OCI-LY3 (cell line): ENCODE measurements at regions not wholly inside any gene's neighbourhood (a gene's known extent, or its start where the extent isn't known, plus 50 kb on each side); places are given as distances from the start of the nearest gene placed in this dataset.

Experiments used
- H2AFZ ChIP-seq: fragments of 200-600, 300-600 bp; shearing (Covaris generic); 2 replicates; pipeline ENCODE4 v1.6.0; 2014; ENCODE audit warnings: antibody characterized with exemption, low read depth, low read length
- H3K27ac ChIP-seq: fragments of 200-600, 300-600 bp; sonication (generic); 2 replicates; pipeline ENCODE4 v1.5.1; 2014; ENCODE audit warnings: mild to moderate bottlenecking, low read length, moderate library complexity, mixed read lengths
- H3K27me3 ChIP-seq: fragments of 200-600, 300-600 bp; sonication (generic); 2 replicates; pipeline ENCODE4 v1.6.1; 2014; ENCODE audit warnings: low read depth, low read length, mixed read lengths
- H3K36me3 ChIP-seq: fragments of 200-600, 300-600 bp; sonication (generic); replicated peaks from 2 replicates; pipeline ENCODE3; 2014; ENCODE audit warnings: low read depth, low read length, mixed read lengths
- H3K4me1 ChIP-seq: fragments of 300-600, 200-600 bp; sonication (generic); 2 replicates; pipeline ENCODE4 v1.6.1; 2014; ENCODE audit warnings: low read length, mixed read lengths
- H3K4me2 ChIP-seq: fragments of 200-600, 300-600 bp; sonication (generic); 2 replicates; pipeline ENCODE4 v1.6.1; 2014; ENCODE audit warnings: low read length, mixed read lengths
- H3K4me3 ChIP-seq: fragments of 300-600, 200-600 bp; sonication (generic); 2 replicates; pipeline ENCODE4 v1.5.1; 2014; ENCODE audit warnings: antibody characterized with exemption, mild to moderate bottlenecking, low read length, moderate library complexity
- H3K79me2 ChIP-seq: fragments of 300-600, 200-600 bp; shearing (Covaris generic); 2 replicates; pipeline ENCODE4 v1.6.1; 2014; ENCODE audit warnings: mild to moderate bottlenecking, low read length, mixed read lengths
- H3K9ac ChIP-seq: fragments of 300-600, 200-600 bp; shearing (Covaris generic); 2 replicates; pipeline ENCODE4 v1.6.0; 2014; ENCODE audit warnings: mild to moderate bottlenecking, low read length, moderate library complexity
- H3K9me3 ChIP-seq: fragments of 200-600, 300-600 bp; shearing (Covaris generic); 2 replicates; pipeline ENCODE4 v1.6.1; 2014; ENCODE audit warnings: low read length, mixed read lengths; ENCODE audit not compliant: insufficient read depth
- H4K20me1 ChIP-seq: fragments of 200-600, 300-600 bp; sonication (generic); 2 replicates; pipeline ENCODE4 v1.6.1; 2016; ENCODE audit warnings: low read length, mixed read lengths; ENCODE audit not compliant: insufficient read depth
- EZH2phosphoT487 ChIP-seq: fragments of 200-600 bp; shearing (Covaris generic); IDR thresholded peaks from 2 replicates; pipeline ENCODE4 v1.6.1; 2018; ENCODE audit warnings: antibody characterized with exemption, mixed run types, low read depth
- TF ChIP-seq, protein P1 (sequence below): fragments of 200-600, 300-600 bp; sonication (generic); IDR thresholded peaks from 2 replicates; pipeline ENCODE4 v1.5.1; 2014; ENCODE audit warnings: antibody characterized with exemption, low read length, low read depth

DNA sequence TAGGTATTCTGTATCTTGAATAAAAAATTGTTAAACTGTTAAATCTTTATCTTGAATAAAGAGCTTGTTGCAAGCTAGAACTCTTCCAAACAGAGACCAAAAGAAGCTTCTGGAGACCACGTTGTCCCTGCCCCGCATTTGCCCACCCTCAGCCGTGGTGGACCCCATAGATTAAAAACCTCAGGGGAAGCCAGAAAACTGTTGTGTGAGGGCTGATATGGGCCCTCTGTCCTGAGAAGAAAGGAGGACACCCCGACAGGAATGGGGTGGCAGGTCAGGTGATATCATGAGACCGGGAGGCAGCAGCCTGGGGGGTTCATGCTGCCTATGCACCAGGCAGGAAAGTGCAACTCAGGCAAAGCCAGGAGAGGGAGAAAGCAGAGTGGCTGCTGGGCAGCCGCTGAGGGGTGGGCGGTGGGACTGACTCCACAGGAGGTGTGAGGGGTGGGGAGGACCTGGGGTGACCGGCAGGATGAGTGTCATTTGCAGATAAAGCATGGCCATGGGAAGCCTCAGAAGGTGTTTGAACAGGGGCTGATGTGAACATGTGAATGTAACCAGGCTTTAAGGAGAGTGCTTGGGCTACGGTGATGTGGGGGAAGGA lies 147.8 kb downstream of the IRF8 start:
- H3K36me3 ChIP-seq, result no peaks in the 10 kb centered on the region
- H3K27me3 ChIP-seq, result peaks cover 36% of the 10 kb centered on the region
- H3K79me2 ChIP-seq, result no peaks in the 10 kb centered on the region
- H3K4me2 ChIP-seq, result no peak overlapping the region
- no peaks in the 10 kb centered on the region for H3K9me3 ChIP-seq
- no peaks in the 10 kb centered on the region for H3K4me1 ChIP-seq
- H4K20me1 ChIP-seq, result no peaks in the 10 kb centered on the region
- H3K27ac ChIP-seq, result no peak overlapping the region
- no peak overlapping the region for H2AFZ ChIP-seq
- no peak for TF ChIP-seq EZH2phosphoT487
- TF ChIP-seq, protein P1, sequence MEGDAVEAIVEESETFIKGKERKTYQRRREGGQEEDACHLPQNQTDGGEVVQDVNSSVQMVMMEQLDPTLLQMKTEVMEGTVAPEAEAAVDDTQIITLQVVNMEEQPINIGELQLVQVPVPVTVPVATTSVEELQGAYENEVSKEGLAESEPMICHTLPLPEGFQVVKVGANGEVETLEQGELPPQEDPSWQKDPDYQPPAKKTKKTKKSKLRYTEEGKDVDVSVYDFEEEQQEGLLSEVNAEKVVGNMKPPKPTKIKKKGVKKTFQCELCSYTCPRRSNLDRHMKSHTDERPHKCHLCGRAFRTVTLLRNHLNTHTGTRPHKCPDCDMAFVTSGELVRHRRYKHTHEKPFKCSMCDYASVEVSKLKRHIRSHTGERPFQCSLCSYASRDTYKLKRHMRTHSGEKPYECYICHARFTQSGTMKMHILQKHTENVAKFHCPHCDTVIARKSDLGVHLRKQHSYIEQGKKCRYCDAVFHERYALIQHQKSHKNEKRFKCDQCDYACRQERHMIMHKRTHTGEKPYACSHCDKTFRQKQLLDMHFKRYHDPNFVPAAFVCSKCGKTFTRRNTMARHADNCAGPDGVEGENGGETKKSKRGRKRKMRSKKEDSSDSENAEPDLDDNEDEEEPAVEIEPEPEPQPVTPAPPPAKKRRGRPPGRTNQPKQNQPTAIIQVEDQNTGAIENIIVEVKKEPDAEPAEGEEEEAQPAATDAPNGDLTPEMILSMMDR, result no peak
- H3K9ac ChIP-seq, result no peak overlapping the region
- no peak overlapping the region for H3K4me3 ChIP-seq

DNA sequence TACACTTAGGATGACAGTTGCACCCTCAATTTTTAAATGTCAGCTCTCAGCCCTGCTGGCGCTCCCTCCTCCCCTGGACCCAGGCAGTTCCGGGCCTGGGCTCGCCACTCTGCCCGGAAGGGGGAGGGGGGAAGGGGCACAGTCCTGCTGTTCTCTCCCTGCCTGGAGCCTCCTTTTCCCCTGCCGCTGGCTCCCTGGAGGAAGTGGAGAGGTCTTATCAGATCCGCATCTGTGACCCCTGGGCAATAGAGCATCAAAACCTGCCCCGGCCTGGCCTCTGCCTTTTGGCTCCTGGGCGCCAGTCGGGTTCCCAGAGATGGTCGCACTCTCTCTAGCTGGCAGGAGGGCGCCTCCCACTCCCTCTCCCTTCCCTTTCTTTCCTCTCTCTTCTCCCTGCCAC lies 149.3 kb downstream of the IRF8 start:
- Histone ChIP-seq H3K9ac (no peak overlapping the region), H3K27me3 (peaks cover 24% of the 10 kb centered on the region), H3K9me3 (no peaks in the 10 kb centered on the region)

DNA sequence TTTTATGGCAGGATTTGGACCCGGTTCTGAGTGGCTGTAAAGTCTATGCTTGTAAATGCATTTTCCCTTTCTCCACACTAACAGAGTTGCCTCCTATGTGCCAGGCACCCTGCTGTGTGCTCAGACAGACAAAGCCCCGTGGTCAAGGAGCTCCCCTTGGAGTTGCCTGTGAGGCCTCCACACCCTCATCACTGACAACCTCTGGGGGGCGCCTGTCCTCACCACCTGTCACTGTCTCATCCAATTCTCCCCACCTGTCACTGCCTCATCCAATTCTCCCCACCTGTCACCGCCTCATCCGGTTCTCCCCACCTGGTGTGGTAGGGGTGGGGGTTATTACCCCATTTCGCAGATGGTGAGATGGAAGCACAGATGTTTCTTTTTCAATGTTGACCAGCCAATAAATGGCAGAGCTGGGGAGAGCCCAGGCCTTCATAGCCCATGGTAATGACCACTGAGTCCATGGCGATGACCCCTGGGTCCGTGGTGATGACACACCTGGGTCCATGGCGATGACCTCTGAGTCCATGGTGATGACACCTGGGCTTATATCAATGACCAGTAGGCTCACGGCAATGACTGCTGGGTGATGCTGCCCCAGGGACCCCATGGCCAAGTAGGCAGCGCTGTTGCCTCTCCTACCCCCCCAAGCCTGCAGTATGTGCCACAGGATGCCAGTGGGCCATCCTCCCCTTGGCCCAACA lies 150.1 kb downstream of the IRF8 start:
- Histone ChIP-seq H3K9me3 (no peaks in the 10 kb centered on the region), H2AFZ (no peak overlapping the region), H3K79me2 (no peaks in the 10 kb centered on the region), H3K4me2 (no peak overlapping the region), H4K20me1 (no peaks in the 10 kb centered on the region), H3K4me1 (no peaks in the 10 kb centered on the region), H3K27me3 (peaks cover 24% of the 10 kb centered on the region), H3K9ac (no peak overlapping the region), H3K4me3 (no peak overlapping the region), H3K27ac (no peak overlapping the region), H3K36me3 (no peaks in the 10 kb centered on the region)
- TF ChIP-seq, protein P1, result peak; percentile 32; the same call in 1 of the 2 replicates
- no peak for TF ChIP-seq EZH2phosphoT487

More for the DNA sequence above, 149.3 kb downstream of the IRF8 start:
- Histone ChIP-seq H3K4me1 (no peaks in the 10 kb centered on the region), H3K27ac (no peak overlapping the region), H2AFZ (no peak overlapping the region), H3K36me3 (no peaks in the 10 kb centered on the region), H3K4me2 (no peak overlapping the region), H3K79me2 (no peaks in the 10 kb centered on the region), H3K4me3 (no peak overlapping the region), H4K20me1 (no peaks in the 10 kb centered on the region)
- TF ChIP-seq EZH2phosphoT487, result no peak
- TF ChIP-seq, protein P1, result no peak

GRCh38 chr16:86049641-86050040 lies 150.7 kb downstream of the IRF8 start:
- H3K79me2 ChIP-seq, result no peaks in the 10 kb centered on the region
- H3K4me1 ChIP-seq, result no peaks in the 10 kb centered on the region
- no peak for TF ChIP-seq EZH2phosphoT487
- TF ChIP-seq, protein P1, result no peak
- H2AFZ ChIP-seq, result no peak overlapping the region
- no peak overlapping the region for H3K27ac ChIP-seq
- no peaks in the 10 kb centered on the region for H3K9me3 ChIP-seq
- no peak overlapping the region for H3K9ac ChIP-seq
- H3K36me3 ChIP-seq, result no peaks in the 10 kb centered on the region
- no peak overlapping the region for H3K4me2 ChIP-seq
- no peaks in the 10 kb centered on the region for H4K20me1 ChIP-seq
- H3K27me3 ChIP-seq, result peaks cover 24% of the 10 kb centered on the region
- H3K4me3 ChIP-seq, result no peak overlapping the region
